ENCODE measurements at regions not wholly inside any gene's neighbourhood (a gene's known extent, or its start where the extent isn't known, plus 50 kb on each side); places are given as distances from the start of the nearest gene placed in this dataset.

- no peak overlapping the region for H3K4me3 ChIP-seq (ENCODE audit: low read depth, low read length)
- DNase-seq (ENCODE audit: low read depth): no peak
- no peak for TF ChIP-seq CTCF (IDR thresholded peaks at IDR 0.05; ENCODE audit: insufficient read depth, low read length)
Measured at GRCh38 chr4:170538821-170539473, 449.2 kb upstream of the AADAT start.

- no peak overlapping the region for H3K4me3 ChIP-seq (ENCODE audit: low read depth, low read length)
- no peak for DNase-seq (ENCODE audit: low read depth)
- no peak for TF ChIP-seq CTCF (IDR thresholded peaks at IDR 0.05; ENCODE audit: insufficient read depth, low read length)
Measured at GRCh38 chr4:170529748-170530722, 440.3 kb upstream of the AADAT start.

- H3K4me3 ChIP-seq (ENCODE audit: low read depth, low read length): no peak overlapping the region
- TF ChIP-seq CTCF (IDR thresholded peaks at IDR 0.05; ENCODE audit: insufficient read depth, low read length): no peak
- DNase-seq (ENCODE audit: low read depth): no peak
Measured at GRCh38 chr4:170526471-170526870, 436.7 kb upstream of the AADAT start.

- DNase-seq (ENCODE audit: low read depth): no peak
- TF ChIP-seq CTCF (IDR thresholded peaks at IDR 0.05; ENCODE audit: insufficient read depth, low read length): no peak
- H3K4me3 ChIP-seq (ENCODE audit: low read depth, low read length): no peak overlapping the region
Measured at GRCh38 chr4:170522427-170522970, 432.7 kb upstream of the AADAT start.

GRCh38 chr4:170497689-170498088 lies 407.9 kb upstream of the AADAT start:
- DNase-seq (ENCODE audit: low read depth): no peak
- H3K4me3 ChIP-seq (ENCODE audit: low read depth, low read length): no peak overlapping the region
- no peak for TF ChIP-seq CTCF (IDR thresholded peaks at IDR 0.05; ENCODE audit: insufficient read depth, low read length)

- peak overlapping the region; percentile 22 for H3K4me3 ChIP-seq (ENCODE audit: low read depth, low read length)
- TF ChIP-seq CTCF (IDR thresholded peaks at IDR 0.05; ENCODE audit: insufficient read depth, low read length): no peak
- DNase-seq (ENCODE audit: low read depth): no peak
Measured at GRCh38 chr4:170497112-170497511, 407.4 kb upstream of the AADAT start.
